ENCODE measurements at regions not wholly inside any gene's neighbourhood (a gene's known extent, or its start where the extent isn't known, plus 50 kb on each side); places are given as distances from the start of the nearest gene placed in this dataset.

- peaks cover 12% of the 10 kb centered on the region for H3K9me3 Mint-ChIP-seq
Measured at GRCh38 chr7:157088136-157088535, 50.6 kb upstream of the UBE3C start.

More at GRCh38 chr7:157088136-157088535, 50.6 kb upstream of the UBE3C start:
- H3K27me3 Mint-ChIP-seq (ENCODE audit: low read depth), result peaks cover 8% of the 10 kb centered on the region
- no peak overlapping the region for H3K4me3 Mint-ChIP-seq
- no peak for DNase-seq
- no peak overlapping the region for H3K27ac Mint-ChIP-seq
- H3K36me3 Mint-ChIP-seq (ENCODE audit: low read depth), result peaks cover under 1% of the 10 kb centered on the region
- intact Hi-C loops (cut with micrococcal nuclease), result no loop called here
- H3K4me1 Mint-ChIP-seq (ENCODE audit: low read depth), result no peaks in the 10 kb centered on the region
- CTCF ChIA-PET, result no interaction called here

Data from activated naive CD4-positive, alpha-beta T cell treated with anti-CD3 and anti-CD28 coated beads for 36 hours (primary cell).